HCT116 (cell line): ENCODE measurements at regions not wholly inside any gene's neighbourhood (a gene's known extent, or its start where the extent isn't known, plus 50 kb on each side); places are given as distances from the start of the nearest gene placed in this dataset.

Source experiments
- ATAC-seq: fragments of 200-7000 bp; cut with Tn5 transposase; 2 replicates; pipeline ENCODE4 v1.9.1; 2020; ENCODE audit warnings: mild to moderate bottlenecking, moderate library complexity
- BruUV-seq: library from RNA; stranded (reverse); fragments of 400-500 nt; replicated peaks from 2 replicates; lab custom pipeline; 2021; lab: Mats Ljungman, UMichigan
- CTCF ChIA-PET: fragments of 300-600 bp; sonication (Branson Sonifier 250); formaldehyde crosslinking; loops from one replicate; lab custom pipeline; 2021; ENCODE audit warnings: antibody characterized with exemption; lab: Charles Lee
- POLR2A ChIA-PET: fragments of 300-600, 350-600 bp; sonication (Branson Sonifier 250); formaldehyde crosslinking; loops from one replicate; lab custom pipeline; 2021; ENCODE audit warnings: antibody characterized with exemption; lab: Charles Lee
- RAD21 ChIA-PET, 2 experiments: fragments of 300-600 bp; sonication (Branson Sonifier 250); formaldehyde crosslinking; loops; one replicate each; lab custom pipeline; 2023; ENCODE audit warnings: low total read pairs in 2 of 2; ENCODE audit not compliant: uncharacterized antibody in 2 of 2, unreplicated experiment in 2 of 2, low non-redundant PET in 1 of 2; lab: Charles Lee
- DNase-seq: peaks from one replicate; pipeline ENCODE4 v3.0.0-alpha.2; 2010; ENCODE audit warnings: low read depth, low spot score
- H2AFZ ChIP-seq: fragments of 200-600 bp; shearing (Covaris generic), sonication (generic); 2 replicates; pipeline ENCODE4 v1.6.1; 2017; ENCODE audit warnings: low read depth, mixed run types, mixed read lengths, antibody characterized with exemption, low read length; ENCODE audit not compliant: poor library complexity, severe bottlenecking
- H3K27ac ChIP-seq: 2 replicates; pipeline ENCODE4 v1.5.1; 2012; ENCODE audit warnings: low read depth, low read length
- H3K27me3 ChIP-seq: fragments of 200-600 bp; sonication (generic); 2 replicates; pipeline ENCODE4 v1.6.1; 2016; ENCODE audit warnings: mixed run types, low read length, mixed read lengths; ENCODE audit not compliant: insufficient read depth
- H3K36me3 ChIP-seq, 2 experiments: fragments of 200-500 bp in 1 of 2; fragments of 200-600 bp in 1 of 2; sonication (Bioruptor generic) in 1 of 2; sonication (generic) in 1 of 2; 2 replicates each; pipeline versions ENCODE4 v1.5.1 to v1.6.1; 2014 to 2016; ENCODE audit warnings: low read length in 2 of 2, inconsistent platforms in 1 of 2, mixed read lengths in 1 of 2, mixed run types in 1 of 2; ENCODE audit not compliant: insufficient read depth in 2 of 2, control insufficient read depth in 1 of 2
- H3K4me1 ChIP-seq, 2 experiments: fragments of 200-600 bp in 1 of 2; sonication (generic) in 1 of 2; 2 replicates each; pipeline versions ENCODE4 v1.5.1 to v1.6.1; 2012 to 2017; ENCODE audit warnings: low read length in 2 of 2, inconsistent platforms in 1 of 2, mild to moderate bottlenecking in 1 of 2, mixed read lengths in 1 of 2, mixed run types in 1 of 2, moderate library complexity in 1 of 2; ENCODE audit not compliant: insufficient read depth in 2 of 2, control insufficient read depth in 1 of 2
- H3K4me2 ChIP-seq: fragments of 200-600 bp; sonication (generic); 2 replicates; pipeline ENCODE4 v1.6.1; 2017; ENCODE audit warnings: mixed run types, low read length, mixed read lengths
- H3K4me3 ChIP-seq, 2 experiments: fragments of 200-600 bp in 1 of 2; sonication (generic) in 1 of 2; replicated peaks in 1 of 2; 2 replicates each; pipeline ENCODE4 v1.5.1; 2011 to 2016; ENCODE audit warnings: low read length in 2 of 2, control low read depth in 1 of 2, low read depth in 1 of 2, mild to moderate bottlenecking in 1 of 2, mixed read lengths in 1 of 2, mixed run types in 1 of 2
- H3K79me2 ChIP-seq: fragments of 200-600 bp; sonication (generic); 2 replicates; pipeline ENCODE4 v1.6.1; 2017; ENCODE audit warnings: mild to moderate bottlenecking, mixed run types, low read length, moderate library complexity, mixed read lengths; ENCODE audit not compliant: insufficient read depth
- H3K9ac ChIP-seq: fragments of 200-600 bp; sonication (generic); 2 replicates; pipeline ENCODE4 v1.6.1; 2016; ENCODE audit warnings: low read length, mixed read lengths
- H3K9me2 ChIP-seq: fragments of 200-600 bp; sonication (generic), shearing (Covaris generic); 2 replicates; pipeline ENCODE4 v1.6.1; 2017; ENCODE audit warnings: mixed run types, mild to moderate bottlenecking, moderate library complexity; ENCODE audit not compliant: insufficient read depth
- H3K9me3 ChIP-seq, 2 experiments: fragments of 200-500 bp in 1 of 2; fragments of 200-600 bp in 1 of 2; sonication (Bioruptor generic) in 1 of 2; sonication (generic) in 1 of 2; 2 replicates each; pipeline ENCODE4 v1.6.1; 2014 to 2017; ENCODE audit warnings: low read length in 2 of 2, mixed read lengths in 2 of 2, inconsistent platforms in 1 of 2, low read depth in 1 of 2, mild to moderate bottlenecking in 1 of 2, mixed run types in 1 of 2, moderate library complexity in 1 of 2; ENCODE audit not compliant: control insufficient read depth in 1 of 2, insufficient read depth in 1 of 2
- H4K20me1 ChIP-seq: fragments of 200-600 bp; sonication (generic), shearing (Covaris generic); 2 replicates; pipeline ENCODE4 v1.6.1; 2017; ENCODE audit warnings: mixed run types, mild to moderate bottlenecking, moderate library complexity; ENCODE audit not compliant: insufficient read depth
- CBX3 ChIP-seq: IDR thresholded peaks from 2 replicates; pipeline ENCODE4 v1.6.1; 2012; ENCODE audit warnings: low read depth
- EGR1 ChIP-seq: IDR thresholded peaks from 2 replicates; pipeline ENCODE4 v1.6.1; 2012; ENCODE audit warnings: low read depth
- ELF1 ChIP-seq: IDR thresholded peaks from 2 replicates; pipeline ENCODE4 v1.6.1; 2012; ENCODE audit warnings: low read depth, borderline replicate concordance
- EZH2 ChIP-seq: fragments of 200-600 bp; sonication (generic); IDR thresholded peaks from 2 replicates; pipeline ENCODE4 v1.6.1; 2017; ENCODE audit warnings: antibody characterized with exemption, mixed run types
- EZH2phosphoT487 ChIP-seq: fragments of 200-600 bp; IDR thresholded peaks from 2 replicates; pipeline ENCODE4 v1.6.1; 2018; ENCODE audit warnings: antibody characterized with exemption, borderline replicate concordance
- POLR2AphosphoS5 ChIP-seq: IDR thresholded peaks from 2 replicates; pipeline ENCODE4 v1.6.1; 2011; ENCODE audit warnings: mild to moderate bottlenecking, low read depth, low read length, moderate library complexity
- SP1 ChIP-seq: IDR thresholded peaks from 2 replicates; pipeline ENCODE4 v1.6.1; 2012; ENCODE audit warnings: low read depth
- YY1 ChIP-seq: IDR thresholded peaks from 2 replicates; pipeline ENCODE4 v1.6.1; 2011; ENCODE audit warnings: low read length, low read depth, moderate library complexity, mild to moderate bottlenecking; ENCODE audit not compliant: insufficient replicate concordance; ENCODE audit errors: extremely low read depth
- ZBTB33 ChIP-seq: IDR thresholded peaks from 2 replicates; pipeline ENCODE4 v1.6.1; 2011; ENCODE audit warnings: mild to moderate bottlenecking, low read length, moderate library complexity; ENCODE audit not compliant: insufficient replicate concordance; ENCODE audit errors: extremely low read depth
- ZFX ChIP-seq: fragments of 450-650 bp; IDR thresholded peaks from 2 replicates; pipeline ENCODE4 v1.6.1; 2017
- ZNF274 ChIP-seq: fragments of 200-500 bp; sonication (Bioruptor generic); IDR thresholded peaks from 2 replicates; pipeline ENCODE4 v1.6.1; 2014; ENCODE audit warnings: mild to moderate bottlenecking, low read depth, low read length, inconsistent platforms
- intact Hi-C: fragments of 100-400 bp; cut with micrococcal nuclease; formaldehyde crosslinking; loops from 2 replicates; pipeline ENCODE4 v1.10.0; 2022
- TF ChIP-seq, protein P1 (sequence below), 3 experiments: fragments of 200-600 bp in 1 of 3; sonication (generic) in 1 of 3; IDR thresholded peaks in 2 of 3; conservative IDR thresholded peaks in 1 of 3; 2 replicates each; pipeline ENCODE4 v1.5.1; 2012 to 2017; ENCODE audit warnings: low read depth in 2 of 3, low read length in 2 of 3, antibody characterized with exemption in 1 of 3, borderline replicate concordance in 1 of 3, control low read depth in 1 of 3, mild to moderate bottlenecking in 1 of 3, mixed read lengths in 1 of 3, mixed run types in 1 of 3, moderate library complexity in 1 of 3; ENCODE audit not compliant: insufficient read depth in 1 of 3
- TF ChIP-seq, protein P2 (sequence below): IDR thresholded peaks from 2 replicates; pipeline ENCODE4 v1.6.1; 2012

DNA sequence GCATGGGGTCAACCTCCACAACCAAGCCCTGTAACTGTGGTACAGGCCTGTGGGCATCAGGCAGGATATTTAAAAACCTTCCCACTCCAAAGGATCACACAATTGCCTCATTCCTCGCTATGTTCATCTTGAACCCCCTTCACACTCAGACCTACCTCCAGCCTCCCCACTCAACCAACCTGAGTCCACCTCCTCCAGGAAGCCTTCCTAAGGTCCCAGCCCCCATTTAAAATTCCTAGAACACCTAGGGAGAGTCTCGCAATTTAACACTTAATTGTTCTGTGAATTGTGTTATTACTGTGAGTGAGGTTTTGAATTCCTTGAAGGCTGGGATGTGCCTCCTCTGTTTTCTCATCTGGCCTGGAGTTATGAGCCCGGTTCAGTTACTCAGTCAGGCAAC is 93.1 kb upstream of the SMNDC1 start:
- H3K9me2 ChIP-seq: no peaks in the 10 kb centered on the region
- no TSS peak for BruUV-seq
- intact Hi-C loops: loop anchor here (1.0 to 5.0 kb wide), 5 partner anchors 17 to 1984 kb away; partner anchors contain the start of gene DUSP5
- H3K9me3 ChIP-seq: no peaks in the 10 kb centered on the region
- peak overlapping the region in 1 of 2 experiments; percentile 45; a peak in 2 of 4 replicates for H3K4me3 ChIP-seq
- H3K9ac ChIP-seq: peak overlapping the region; percentile 60
- no peaks in the 10 kb centered on the region for H3K79me2 ChIP-seq
- ATAC-seq (no peak), DNase-seq (no peak)
- ChIA-PET CTCF (interaction anchor here (5.0 kb wide), 1 partner anchor 44 kb away, joined by 31 read pairs; no protein-coding TSS in a partner anchor), RAD21 (no interaction called here), POLR2A (interaction anchor here (0.8 to 26.1 kb wide), 7 partner anchors 14 to 105 kb away, joined by 3 to 438 read pairs (median 7); partner anchors contain the start of gene DUSP5)
- H3K4me2 ChIP-seq: peak overlapping the region; percentile 75
- peak overlapping the region; percentile 85 for H3K27ac ChIP-seq
- H2AFZ ChIP-seq: peak overlapping the region; percentile 2
- peak; percentile 51; the same call in 1 of the 2 replicates for TF ChIP-seq ZFX
- TF ChIP-seq POLR2AphosphoS5: 0 out of 2 replicates have a peak, but pooled peaks have one; percentile 24
- TF ChIP-seq YY1: no peak
- no peaks in the 10 kb centered on the region for H4K20me1 ChIP-seq
- H3K4me1 ChIP-seq: peaks cover 67 to 96% of the 10 kb centered on the region in 2 experiments
- H3K36me3 ChIP-seq: no peaks in the 10 kb centered on the region
- H3K27me3 ChIP-seq: no peaks in the 10 kb centered on the region

DNA sequence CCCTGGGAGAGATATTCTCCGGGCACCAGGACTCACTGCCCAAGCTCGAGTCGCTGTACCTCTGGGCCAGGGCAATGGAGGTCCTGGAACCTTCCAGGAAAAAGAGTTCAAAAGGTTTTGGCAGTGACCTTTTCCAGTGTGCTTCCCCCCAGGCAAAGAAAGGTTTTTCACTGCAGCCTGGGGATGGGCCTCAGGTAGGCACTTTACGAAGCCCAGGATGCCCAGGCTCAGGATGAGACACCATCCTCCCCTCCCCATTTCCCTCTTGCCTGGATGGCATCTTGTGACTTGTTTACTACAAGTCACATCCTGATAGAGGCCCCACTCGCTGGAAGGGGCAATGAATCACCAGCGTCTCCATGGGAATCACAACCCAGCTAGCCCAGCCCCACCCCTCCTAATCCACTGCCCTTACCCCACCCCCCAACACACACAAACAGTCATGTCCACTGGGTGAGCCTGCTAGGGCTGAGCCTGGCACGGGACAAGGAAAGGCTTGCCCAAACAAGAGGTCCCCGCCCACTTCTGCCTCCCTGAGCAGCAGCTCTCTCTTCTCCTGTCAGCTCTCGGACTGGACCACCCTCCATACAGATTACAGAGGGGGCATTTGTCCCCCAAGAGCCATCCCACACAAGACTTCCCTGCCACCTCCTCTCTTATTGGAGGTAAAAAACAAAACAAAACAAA is 93.8 kb upstream of the SMNDC1 start:
- no peaks in the 10 kb centered on the region for H3K27me3 ChIP-seq
- RAD21 ChIA-PET: interaction anchor here (0.8 to 1.6 kb wide), 5 partner anchors 11 to 43 kb away, joined by 3 to 10 read pairs (median 3); no protein-coding TSS in a partner anchor
- TF ChIP-seq ZFX (peak; percentile 1; the same call in 1 of the 2 replicates), ZNF274 (no peak), EGR1 (no peak), ZBTB33 (peak; percentile 56), EZH2 (no peak), EZH2phosphoT487 (no peak), CBX3 (no peak), ELF1 (no peak), SP1 (no peak)
- TF ChIP-seq, protein P1, sequence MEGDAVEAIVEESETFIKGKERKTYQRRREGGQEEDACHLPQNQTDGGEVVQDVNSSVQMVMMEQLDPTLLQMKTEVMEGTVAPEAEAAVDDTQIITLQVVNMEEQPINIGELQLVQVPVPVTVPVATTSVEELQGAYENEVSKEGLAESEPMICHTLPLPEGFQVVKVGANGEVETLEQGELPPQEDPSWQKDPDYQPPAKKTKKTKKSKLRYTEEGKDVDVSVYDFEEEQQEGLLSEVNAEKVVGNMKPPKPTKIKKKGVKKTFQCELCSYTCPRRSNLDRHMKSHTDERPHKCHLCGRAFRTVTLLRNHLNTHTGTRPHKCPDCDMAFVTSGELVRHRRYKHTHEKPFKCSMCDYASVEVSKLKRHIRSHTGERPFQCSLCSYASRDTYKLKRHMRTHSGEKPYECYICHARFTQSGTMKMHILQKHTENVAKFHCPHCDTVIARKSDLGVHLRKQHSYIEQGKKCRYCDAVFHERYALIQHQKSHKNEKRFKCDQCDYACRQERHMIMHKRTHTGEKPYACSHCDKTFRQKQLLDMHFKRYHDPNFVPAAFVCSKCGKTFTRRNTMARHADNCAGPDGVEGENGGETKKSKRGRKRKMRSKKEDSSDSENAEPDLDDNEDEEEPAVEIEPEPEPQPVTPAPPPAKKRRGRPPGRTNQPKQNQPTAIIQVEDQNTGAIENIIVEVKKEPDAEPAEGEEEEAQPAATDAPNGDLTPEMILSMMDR (IDR thresholded peaks at IDR 0.05 in 2 of 3, conservative IDR thresholded peaks at IDR 0.05 in 1 of 3; ENCODE audit: borderline replicate concordance in 1 of 3, insufficient read depth in 1 of 3, low read depth in 2 of 3, low read length in 2 of 3): 0 out of 6 replicates have a peak, but pooled peaks of 1 of the 3 experiments have one; percentile 3
- TF ChIP-seq, protein P2, sequence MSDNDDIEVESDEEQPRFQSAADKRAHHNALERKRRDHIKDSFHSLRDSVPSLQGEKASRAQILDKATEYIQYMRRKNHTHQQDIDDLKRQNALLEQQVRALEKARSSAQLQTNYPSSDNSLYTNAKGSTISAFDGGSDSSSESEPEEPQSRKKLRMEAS: no peak

More for the DNA sequence above, 93.8 kb upstream of the SMNDC1 start:
- DNase-seq: peak; percentile 99
- Histone ChIP-seq H3K4me3 (peak overlapping the region; percentile 14 to 45), H3K9ac (peak overlapping the region; percentile 60), H3K36me3 (no peaks in the 10 kb centered on the region), H3K9me3 (no peaks in the 10 kb centered on the region), H3K4me1 (peaks cover 68 to 96% of the 10 kb centered on the region in 2 experiments), H2AFZ (no peak overlapping the region), H3K27ac (peak overlapping the region; percentile 85), H3K4me2 (peak overlapping the region; percentile 75), H3K9me2 (no peaks in the 10 kb centered on the region), H4K20me1 (no peaks in the 10 kb centered on the region), H3K79me2 (no peaks in the 10 kb centered on the region)
- ChIA-PET CTCF (interaction anchor here (1.0 to 5.0 kb wide), 5 partner anchors 10 to 148 kb away, joined by 3 to 31 read pairs (median 3); partner anchors contain the start of gene SMNDC1), POLR2A (interaction anchor here (0.7 to 26.1 kb wide), 14 partner anchors 13 to 1985 kb away, joined by 3 to 438 read pairs (median 5); partner anchors contain the start of genes DUSP5 and SMNDC1)
- peak; percentile 79 for ATAC-seq
- BruUV-seq: no TSS peak
- intact Hi-C loops: loop anchor here (1.0 to 5.0 kb wide), 6 partner anchors 12 to 1984 kb away; partner anchors contain the start of gene DUSP5
